ENCODE measurements at regions not wholly inside any gene's neighbourhood (a gene's known extent, or its start where the extent isn't known, plus 50 kb on each side); places are given as distances from the start of the nearest gene placed in this dataset.
"Not testable (repeated sequence)": the region's sequence is repeated elsewhere in the genome, so short reads cannot be mapped to it uniquely, and the experiment has no call there.

DNA sequence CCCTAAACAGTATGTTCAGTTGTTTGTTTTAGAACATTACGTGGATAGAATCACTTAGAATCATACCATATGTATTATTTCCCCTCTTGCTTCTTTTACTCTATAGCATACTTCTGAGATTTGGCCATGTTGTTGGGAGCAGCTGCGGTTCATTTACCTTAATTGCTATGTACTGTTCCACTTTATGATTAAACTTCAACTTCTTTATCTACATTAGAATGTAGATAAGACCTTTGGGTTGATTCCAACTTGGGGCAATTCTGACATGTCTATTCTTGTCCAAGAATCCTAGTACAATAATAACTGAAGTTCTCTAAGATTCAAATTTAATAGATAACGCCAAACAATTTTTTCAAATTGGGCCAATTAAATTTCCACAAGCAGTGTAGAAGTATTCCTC, 80.7 kb downstream of the GRIN2B start:
- no peak overlapping the region for H3K18ac ChIP-seq (ENCODE audit: low read length)
- no peak overlapping the region for H3K27ac ChIP-seq (ENCODE audit: low read depth, low read length)
- no peaks in the 10 kb centered on the region for H3K79me2 ChIP-seq (ENCODE audit: control insufficient read depth, insufficient read depth, low read length)
- H2AK5ac ChIP-seq (ENCODE audit: low read length), result no peak overlapping the region
- H2BK5ac ChIP-seq (ENCODE audit: low read length), result no peak overlapping the region
- H3K79me1 ChIP-seq (ENCODE audit: low read length), result no peaks in the 10 kb centered on the region
- H3K4me2 ChIP-seq (ENCODE audit: low read length), result no peak overlapping the region
- H3K4ac ChIP-seq (ENCODE audit: low read depth, low read length), result no peak overlapping the region
- no peak overlapping the region for H2BK120ac ChIP-seq (ENCODE audit: low read depth, low read length)
- H3K56ac ChIP-seq (ENCODE audit: low read length), result no peak overlapping the region
- no peak for DNase-seq
- H3K36me3 ChIP-seq (ENCODE audit: control insufficient read depth, insufficient read depth, low read length), result no peaks in the 10 kb centered on the region
- H3K23ac ChIP-seq (ENCODE audit: low read length), result no peak overlapping the region
- H4K8ac ChIP-seq (ENCODE audit: low read depth, low read length), result no peak overlapping the region
- no peaks in the 10 kb centered on the region for H3K27me3 ChIP-seq (ENCODE audit: insufficient read depth, low read length, poor library complexity)
- no peaks in the 10 kb centered on the region for H3K4me1 ChIP-seq (ENCODE audit: control insufficient read depth, low read depth, low read length)
- H3K9ac ChIP-seq (ENCODE audit: low read length), result no peak overlapping the region
- no peak overlapping the region for H4K5ac ChIP-seq (ENCODE audit: low read length)
- WGBS (ENCODE audit: extremely low coverage, insufficient coverage, low lambda C conversion rate), result no CpG with 5 or more reads among the region's 3 CpGs
- no peak overlapping the region for H3K4me3 ChIP-seq (ENCODE audit: low read length)
- no peak overlapping the region for H2BK15ac ChIP-seq (replicated peaks; ENCODE audit: low read depth)

DNA sequence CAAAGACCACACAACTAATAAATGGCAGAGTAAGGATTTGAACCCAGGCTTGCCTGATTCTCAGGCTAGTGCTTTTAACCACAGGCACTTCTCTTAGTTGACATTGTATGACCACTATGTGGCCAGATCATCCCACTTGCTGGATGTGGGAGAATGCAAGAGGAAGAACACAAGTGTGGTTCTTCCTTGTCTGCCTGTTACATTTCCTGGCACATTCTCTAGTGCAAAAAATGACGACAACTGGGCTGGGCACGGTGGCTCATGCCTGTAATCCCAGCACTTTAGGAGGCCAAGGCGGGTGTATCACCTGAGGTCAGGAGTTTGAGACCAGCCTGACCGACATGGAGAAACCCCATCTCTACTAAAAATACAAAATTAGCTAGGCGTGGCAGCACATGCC, 83.0 kb downstream of the GRIN2B start:
- H2BK15ac ChIP-seq (replicated peaks; ENCODE audit: low read depth); H2BK120ac ChIP-seq (ENCODE audit: low read depth, low read length); DNase-seq; H4K5ac ChIP-seq (ENCODE audit: low read length); H3K27me3 ChIP-seq (ENCODE audit: insufficient read depth, low read length, poor library complexity); H2BK5ac ChIP-seq (ENCODE audit: low read length); H3K4me2 ChIP-seq (ENCODE audit: low read length); H3K18ac ChIP-seq (ENCODE audit: low read length); H3K79me2 ChIP-seq (ENCODE audit: control insufficient read depth, insufficient read depth, low read length); H3K27ac ChIP-seq (ENCODE audit: low read depth, low read length); H3K23ac ChIP-seq (ENCODE audit: low read length); H3K4me3 ChIP-seq (ENCODE audit: low read length); H3K4me1 ChIP-seq (ENCODE audit: control insufficient read depth, low read depth, low read length); H4K8ac ChIP-seq (ENCODE audit: low read depth, low read length); H3K56ac ChIP-seq (ENCODE audit: low read length); H2AK5ac ChIP-seq (ENCODE audit: low read length); H3K9ac ChIP-seq (ENCODE audit: low read length); H3K4ac ChIP-seq (ENCODE audit: low read depth, low read length); H3K36me3 ChIP-seq (ENCODE audit: control insufficient read depth, insufficient read depth, low read length); H3K79me1 ChIP-seq (ENCODE audit: low read length): not testable (repeated sequence)
- WGBS (ENCODE audit: extremely low coverage, insufficient coverage, low lambda C conversion rate), result no CpG with 5 or more reads among the region's 5 CpGs

DNA sequence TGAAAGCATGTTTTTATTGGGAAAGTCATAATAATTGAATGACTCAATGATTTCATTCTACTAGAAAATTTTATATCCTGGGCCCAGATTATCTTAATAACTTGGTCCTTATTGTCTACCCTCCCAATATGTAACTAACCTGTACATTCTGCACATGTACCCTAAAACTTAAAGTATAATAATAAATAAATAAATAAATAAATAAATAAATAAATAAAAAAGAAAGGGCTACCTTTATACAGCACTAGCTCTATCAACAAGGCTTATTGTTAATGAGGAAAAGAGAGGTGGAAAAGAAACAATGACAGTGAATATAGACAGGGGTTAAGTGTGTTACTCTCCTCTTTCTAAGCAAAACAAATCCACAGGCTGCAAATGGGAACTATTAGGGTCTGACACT, 83.6 kb downstream of the GRIN2B start:
- Histone ChIP-seq H2BK120ac (ENCODE audit: low read depth, low read length) (no peak overlapping the region), H3K4me2 (ENCODE audit: low read length) (no peak overlapping the region), H3K4ac (ENCODE audit: low read depth, low read length) (no peak overlapping the region), H2BK5ac (ENCODE audit: low read length) (no peak overlapping the region), H3K79me1 (ENCODE audit: low read length) (no peaks in the 10 kb centered on the region), H3K18ac (ENCODE audit: low read length) (no peak overlapping the region), H3K56ac (ENCODE audit: low read length) (no peak overlapping the region), H3K4me1 (ENCODE audit: control insufficient read depth, low read depth, low read length) (no peaks in the 10 kb centered on the region), H3K9ac (ENCODE audit: low read length) (no peak overlapping the region), H3K36me3 (ENCODE audit: control insufficient read depth, insufficient read depth, low read length) (no peaks in the 10 kb centered on the region), H2BK15ac (replicated peaks; ENCODE audit: low read depth) (no peak overlapping the region), H3K79me2 (ENCODE audit: control insufficient read depth, insufficient read depth, low read length) (no peaks in the 10 kb centered on the region), H3K4me3 (ENCODE audit: low read length) (no peak overlapping the region), H3K27me3 (ENCODE audit: insufficient read depth, low read length, poor library complexity) (no peaks in the 10 kb centered on the region), H4K8ac (ENCODE audit: low read depth, low read length) (no peak overlapping the region), H3K27ac (ENCODE audit: low read depth, low read length) (no peak overlapping the region), H2AK5ac (ENCODE audit: low read length) (no peak overlapping the region), H4K5ac (ENCODE audit: low read length) (no peak overlapping the region), H3K23ac (ENCODE audit: low read length) (no peak overlapping the region)
- DNase-seq, result no peak

GRCh38 chr12:13896063-13896626, 85.3 kb downstream of the GRIN2B start:
- H4K8ac ChIP-seq (ENCODE audit: low read depth, low read length), result no peak overlapping the region
- no peaks in the 10 kb centered on the region for H3K4me1 ChIP-seq (ENCODE audit: control insufficient read depth, low read depth, low read length)

GRCh38 chr12:13891902-13892301, 89.5 kb downstream of the GRIN2B start:
- WGBS (ENCODE audit: extremely low coverage, insufficient coverage, low lambda C conversion rate), result no CpG with 5 or more reads among the region's 2 CpGs
- no peak overlapping the region for H2AK5ac ChIP-seq (ENCODE audit: low read length)
- no peak overlapping the region for H4K5ac ChIP-seq (ENCODE audit: low read length)
- no peaks in the 10 kb centered on the region for H3K79me1 ChIP-seq (ENCODE audit: low read length)
- H3K27me3 ChIP-seq (ENCODE audit: insufficient read depth, low read length, poor library complexity), result no peaks in the 10 kb centered on the region
- no peak overlapping the region for H3K23ac ChIP-seq (ENCODE audit: low read length)
- no peaks in the 10 kb centered on the region for H3K36me3 ChIP-seq (ENCODE audit: control insufficient read depth, insufficient read depth, low read length)
- H3K79me2 ChIP-seq (ENCODE audit: control insufficient read depth, insufficient read depth, low read length), result no peaks in the 10 kb centered on the region
- no peak overlapping the region for H3K9ac ChIP-seq (ENCODE audit: low read length)
- no peak overlapping the region for H4K8ac ChIP-seq (ENCODE audit: low read depth, low read length)
- no peak overlapping the region for H3K4ac ChIP-seq (ENCODE audit: low read depth, low read length)
- H3K27ac ChIP-seq (ENCODE audit: low read depth, low read length), result no peak overlapping the region
- no peak overlapping the region for H2BK120ac ChIP-seq (ENCODE audit: low read depth, low read length)
- H2BK5ac ChIP-seq (ENCODE audit: low read length), result no peak overlapping the region
- DNase-seq, result no peak
- H3K4me2 ChIP-seq (ENCODE audit: low read length), result no peak overlapping the region
- no peak overlapping the region for H3K4me3 ChIP-seq (ENCODE audit: low read length)
- no peak overlapping the region for H3K56ac ChIP-seq (ENCODE audit: low read length)
- no peaks in the 10 kb centered on the region for H3K4me1 ChIP-seq (ENCODE audit: control insufficient read depth, low read depth, low read length)
- no peak overlapping the region for H2BK15ac ChIP-seq (replicated peaks; ENCODE audit: low read depth)
- no peak overlapping the region for H3K18ac ChIP-seq (ENCODE audit: low read length)

More at GRCh38 chr12:13896063-13896626, 85.3 kb downstream of the GRIN2B start:
- H3K27ac ChIP-seq (ENCODE audit: low read depth, low read length), result no peak overlapping the region
- H4K5ac ChIP-seq (ENCODE audit: low read length), result no peak overlapping the region
- no peak overlapping the region for H2BK120ac ChIP-seq (ENCODE audit: low read depth, low read length)
- H3K79me2 ChIP-seq (ENCODE audit: control insufficient read depth, insufficient read depth, low read length), result no peaks in the 10 kb centered on the region
- no peak overlapping the region for H2BK15ac ChIP-seq (replicated peaks; ENCODE audit: low read depth)
- H3K9ac ChIP-seq (ENCODE audit: low read length), result no peak overlapping the region
- no peak overlapping the region for H3K4me3 ChIP-seq (ENCODE audit: low read length)
- no peak overlapping the region for H3K18ac ChIP-seq (ENCODE audit: low read length)
- no peaks in the 10 kb centered on the region for H3K36me3 ChIP-seq (ENCODE audit: control insufficient read depth, insufficient read depth, low read length)
- no peak overlapping the region for H3K56ac ChIP-seq (ENCODE audit: low read length)
- no peak overlapping the region for H3K23ac ChIP-seq (ENCODE audit: low read length)
- H2BK5ac ChIP-seq (ENCODE audit: low read length), result no peak overlapping the region
- WGBS (ENCODE audit: extremely low coverage, insufficient coverage, low lambda C conversion rate), result no CpG with 5 or more reads among the region's 9 CpGs
- H3K79me1 ChIP-seq (ENCODE audit: low read length), result no peaks in the 10 kb centered on the region
- no peak overlapping the region for H2AK5ac ChIP-seq (ENCODE audit: low read length)
- H3K4ac ChIP-seq (ENCODE audit: low read depth, low read length), result no peak overlapping the region
- no peaks in the 10 kb centered on the region for H3K27me3 ChIP-seq (ENCODE audit: insufficient read depth, low read length, poor library complexity)
- H3K4me2 ChIP-seq (ENCODE audit: low read length), result no peak overlapping the region
- DNase-seq, result no peak

DNA sequence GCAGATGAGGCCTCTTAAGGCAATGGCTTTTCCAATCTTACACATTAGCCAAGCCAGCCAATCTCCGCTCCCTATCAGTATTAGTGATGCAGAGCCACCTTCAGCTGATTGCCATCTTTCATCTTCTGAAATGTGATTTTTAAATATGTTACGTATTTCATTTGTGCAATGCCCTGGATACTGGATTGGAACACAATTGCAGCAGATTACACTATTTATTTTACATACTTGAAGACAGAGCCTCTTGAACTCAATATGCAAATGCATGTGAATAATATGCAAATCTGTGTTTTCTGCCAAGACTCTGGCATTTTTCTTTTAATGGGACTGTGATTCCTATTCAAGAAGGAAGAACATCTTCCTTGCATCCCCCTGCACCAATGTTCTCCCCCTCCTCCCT, 90.5 kb downstream of the GRIN2B start:
- Histone ChIP-seq H3K79me1 (ENCODE audit: low read length) (no peaks in the 10 kb centered on the region), H3K79me2 (ENCODE audit: control insufficient read depth, insufficient read depth, low read length) (no peaks in the 10 kb centered on the region), H2BK15ac (replicated peaks; ENCODE audit: low read depth) (no peak overlapping the region), H2BK120ac (ENCODE audit: low read depth, low read length) (no peak overlapping the region), H3K56ac (ENCODE audit: low read length) (no peak overlapping the region), H3K36me3 (ENCODE audit: control insufficient read depth, insufficient read depth, low read length) (no peaks in the 10 kb centered on the region), H3K4ac (ENCODE audit: low read depth, low read length) (no peak overlapping the region), H3K27ac (ENCODE audit: low read depth, low read length) (no peak overlapping the region), H3K9ac (ENCODE audit: low read length) (no peak overlapping the region), H3K4me2 (ENCODE audit: low read length) (no peak overlapping the region), H3K23ac (ENCODE audit: low read length) (no peak overlapping the region), H3K18ac (ENCODE audit: low read length) (no peak overlapping the region), H4K5ac (ENCODE audit: low read length) (no peak overlapping the region), H3K27me3 (ENCODE audit: insufficient read depth, low read length, poor library complexity) (no peaks in the 10 kb centered on the region), H4K8ac (ENCODE audit: low read depth, low read length) (no peak overlapping the region), H3K4me1 (ENCODE audit: control insufficient read depth, low read depth, low read length) (no peaks in the 10 kb centered on the region), H2AK5ac (ENCODE audit: low read length) (no peak overlapping the region), H2BK5ac (ENCODE audit: low read length) (no peak overlapping the region), H3K4me3 (ENCODE audit: low read length) (no peak overlapping the region)
- no CpG with 5 or more reads among the region's 2 CpGs for WGBS (ENCODE audit: extremely low coverage, insufficient coverage, low lambda C conversion rate)
- no peak for DNase-seq
